ENCODE measurements at regions not wholly inside any gene's neighbourhood (a gene's known extent, or its start where the extent isn't known, plus 50 kb on each side); places are given as distances from the start of the nearest gene placed in this dataset.

- no peak overlapping the region for H2AFZ ChIP-seq
- no peaks in the 10 kb centered on the region for H3K4me1 ChIP-seq (replicated peaks; ENCODE audit: insufficient read depth)
- TF ChIP-seq CTCF (conservative IDR thresholded peaks at IDR 0.05) (no peak), EZH2 (IDR thresholded peaks at IDR 0.05; ENCODE audit: low read depth) (no peak)
- no peaks in the 10 kb centered on the region for H4K20me1 ChIP-seq (ENCODE audit: insufficient read depth)
- intact Hi-C loops (cut with micrococcal nuclease; ENCODE audit: unreplicated experiment): no loop called here
- H3K4me3 ChIP-seq: no peak overlapping the region
- H3K4me2 ChIP-seq: no peak overlapping the region
- BruUV-seq (replicated peaks): no TSS peak
- POLR2A ChIA-PET (ENCODE audit: unreplicated experiment): no interaction called here
- no peaks in the 10 kb centered on the region for H3K9me2 ChIP-seq (ENCODE audit: insufficient read depth)
- H3K27me3 ChIP-seq (ENCODE audit: insufficient read depth, low read depth): peaks cover 76% of the 10 kb centered on the region
- no peaks in the 10 kb centered on the region for H3K36me3 ChIP-seq (ENCODE audit: low read depth)
- no peaks in the 10 kb centered on the region for H3F3A ChIP-seq (ENCODE audit: insufficient read depth, low read depth)
- H3K9me3 ChIP-seq (ENCODE audit: insufficient read depth, low read depth): no peaks in the 10 kb centered on the region
- H3K79me2 ChIP-seq (ENCODE audit: low read depth): no peaks in the 10 kb centered on the region
- DNase-seq: no peak
- CTCF ChIA-PET: no interaction called here
- no peak overlapping the region for H3K27ac ChIP-seq
These were observed 280.9 kb upstream of the TNRC6C start for GRCh38 chr17:77677630-77678029.

- BruUV-seq (replicated peaks): no TSS peak
- no peak overlapping the region for H3K27ac ChIP-seq
- no peaks in the 10 kb centered on the region for H3K9me2 ChIP-seq (ENCODE audit: insufficient read depth)
- CTCF ChIA-PET: no interaction called here
- H3K36me3 ChIP-seq (ENCODE audit: low read depth): no peaks in the 10 kb centered on the region
- H2AFZ ChIP-seq: no peak overlapping the region
- H3K9me3 ChIP-seq (ENCODE audit: insufficient read depth, low read depth): no peaks in the 10 kb centered on the region
- H3F3A ChIP-seq (ENCODE audit: insufficient read depth, low read depth): no peaks in the 10 kb centered on the region
- H3K4me3 ChIP-seq: no peak overlapping the region
- no peaks in the 10 kb centered on the region for H3K4me1 ChIP-seq (replicated peaks; ENCODE audit: insufficient read depth)
- H3K4me2 ChIP-seq: no peak overlapping the region
- POLR2A ChIA-PET (ENCODE audit: unreplicated experiment): interaction anchor here (0.8 kb wide), 1 partner anchor 1899 kb away, joined by 4 read pairs; no protein-coding TSS in a partner anchor
- intact Hi-C loops (cut with micrococcal nuclease; ENCODE audit: unreplicated experiment): no loop called here
- TF ChIP-seq CTCF (conservative IDR thresholded peaks at IDR 0.05) (no peak), EZH2 (IDR thresholded peaks at IDR 0.05; ENCODE audit: low read depth) (no peak)
- DNase-seq: no peak
- H3K79me2 ChIP-seq (ENCODE audit: low read depth): no peaks in the 10 kb centered on the region
- H3K27me3 ChIP-seq (ENCODE audit: insufficient read depth, low read depth): peaks cover 80% of the 10 kb centered on the region
- no peaks in the 10 kb centered on the region for H4K20me1 ChIP-seq (ENCODE audit: insufficient read depth)
These were observed 278.9 kb upstream of the TNRC6C start for GRCh38 chr17:77679589-77679988.

GRCh38 chr17:77681861-77682260 is 276.6 kb upstream of the TNRC6C start:
- Histone ChIP-seq H3K27me3 (ENCODE audit: insufficient read depth, low read depth) (peaks cover 67% of the 10 kb centered on the region), H3K36me3 (ENCODE audit: low read depth) (no peaks in the 10 kb centered on the region), H4K20me1 (ENCODE audit: insufficient read depth) (no peaks in the 10 kb centered on the region), H3F3A (ENCODE audit: insufficient read depth, low read depth) (no peaks in the 10 kb centered on the region), H2AFZ (no peak overlapping the region), H3K4me2 (no peak overlapping the region), H3K4me1 (replicated peaks; ENCODE audit: insufficient read depth) (no peaks in the 10 kb centered on the region), H3K4me3 (no peak overlapping the region), H3K79me2 (ENCODE audit: low read depth) (no peaks in the 10 kb centered on the region), H3K27ac (no peak overlapping the region), H3K9me3 (ENCODE audit: insufficient read depth, low read depth) (no peaks in the 10 kb centered on the region), H3K9me2 (ENCODE audit: insufficient read depth) (no peaks in the 10 kb centered on the region)
- CTCF ChIA-PET: no interaction called here
- POLR2A ChIA-PET (ENCODE audit: unreplicated experiment): no interaction called here
- BruUV-seq (replicated peaks): no TSS peak
- intact Hi-C loops (cut with micrococcal nuclease; ENCODE audit: unreplicated experiment): no loop called here
- DNase-seq: no peak
- no peak for TF ChIP-seq EZH2 (IDR thresholded peaks at IDR 0.05; ENCODE audit: low read depth)
- no peak for TF ChIP-seq CTCF (conservative IDR thresholded peaks at IDR 0.05)
